ENCODE measurements at regions not wholly inside any gene's neighbourhood (a gene's known extent, or its start where the extent isn't known, plus 50 kb on each side); places are given as distances from the start of the nearest gene placed in this dataset.

DNA sequence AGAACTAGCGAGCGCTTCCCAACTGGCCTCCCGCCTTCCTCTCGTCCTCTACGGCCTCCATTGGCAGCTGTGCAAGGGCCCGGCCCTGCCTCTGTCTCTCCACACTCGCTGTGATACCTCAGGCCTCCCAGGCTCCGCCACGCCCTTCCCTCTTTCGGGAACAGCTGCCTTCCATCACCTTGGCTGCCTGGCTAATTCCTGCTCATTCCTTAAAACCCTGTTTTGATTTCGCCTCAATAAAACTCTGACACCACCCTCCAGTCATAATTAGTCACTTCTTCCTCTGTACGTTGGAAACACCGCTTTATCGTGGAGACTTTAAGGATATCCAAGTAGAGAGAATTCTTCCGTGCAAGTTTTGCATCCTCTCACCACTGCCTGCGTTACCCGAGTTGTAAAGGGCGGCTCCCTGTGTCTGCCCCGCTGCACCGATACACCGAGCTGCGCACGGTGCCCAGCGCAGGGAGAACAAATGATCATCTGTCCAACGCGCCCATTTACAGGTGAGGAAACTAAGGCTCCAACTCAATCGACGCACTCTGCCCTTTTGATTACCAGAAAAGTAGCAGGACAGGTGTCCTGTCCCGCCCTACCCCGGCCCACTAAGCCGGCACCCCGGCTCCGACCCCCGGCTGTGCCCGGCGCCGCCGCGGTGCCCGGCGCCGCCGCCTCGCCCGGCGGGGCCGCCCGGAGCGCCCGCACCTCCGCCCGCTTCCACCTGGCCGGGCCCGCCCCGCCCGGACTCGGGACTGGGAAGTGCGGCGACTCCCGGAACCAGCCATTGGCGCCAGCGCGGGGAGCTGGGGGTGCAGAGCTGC is 139.7 kb downstream of the SEC14L1 start:
- no peak for TF ChIP-seq ZFX (IDR thresholded peaks at IDR 0.05; ENCODE audit: borderline replicate concordance)
- TF ChIP-seq CTCF (IDR thresholded peaks at IDR 0.05), result no peak
- H3K27ac ChIP-seq, result peak overlapping the region; percentile 36

GRCh38 chr17:77281122-77281903 is 140.5 kb downstream of the SEC14L1 start:
- TF ChIP-seq CTCF (IDR thresholded peaks at IDR 0.05), result peak; percentile 81
- no peak for TF ChIP-seq ZFX (IDR thresholded peaks at IDR 0.05; ENCODE audit: borderline replicate concordance)
- H3K27ac ChIP-seq, result peak overlapping the region; percentile 36

DNA sequence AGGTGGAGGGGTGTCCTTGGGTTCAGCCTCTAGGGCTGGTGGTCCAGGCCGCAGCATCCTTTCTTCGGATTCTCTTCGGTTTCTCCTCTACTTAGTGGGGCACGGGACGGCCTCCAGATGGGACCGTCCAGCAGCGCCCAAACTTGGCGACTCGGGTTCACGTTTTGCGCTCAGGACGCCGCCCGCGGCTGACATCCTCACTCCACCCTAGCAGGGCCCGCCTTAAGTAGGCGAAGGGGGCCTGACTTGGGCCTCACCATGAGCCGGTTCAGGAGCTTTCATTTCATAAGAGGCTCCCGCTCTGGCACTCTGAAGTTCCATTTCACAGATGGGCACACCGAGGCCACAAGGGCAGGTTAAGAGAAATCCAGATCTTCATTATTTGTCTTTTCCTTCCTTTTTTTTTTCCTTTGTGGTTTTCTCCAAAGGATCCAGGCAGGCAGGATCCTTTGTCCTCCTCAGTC is 141.2 kb downstream of the SEC14L1 start:
- H3K27ac ChIP-seq, result peak overlapping the region; percentile 36
- TF ChIP-seq CTCF (IDR thresholded peaks at IDR 0.05) (no peak), ZFX (IDR thresholded peaks at IDR 0.05; ENCODE audit: borderline replicate concordance) (no peak)

DNA sequence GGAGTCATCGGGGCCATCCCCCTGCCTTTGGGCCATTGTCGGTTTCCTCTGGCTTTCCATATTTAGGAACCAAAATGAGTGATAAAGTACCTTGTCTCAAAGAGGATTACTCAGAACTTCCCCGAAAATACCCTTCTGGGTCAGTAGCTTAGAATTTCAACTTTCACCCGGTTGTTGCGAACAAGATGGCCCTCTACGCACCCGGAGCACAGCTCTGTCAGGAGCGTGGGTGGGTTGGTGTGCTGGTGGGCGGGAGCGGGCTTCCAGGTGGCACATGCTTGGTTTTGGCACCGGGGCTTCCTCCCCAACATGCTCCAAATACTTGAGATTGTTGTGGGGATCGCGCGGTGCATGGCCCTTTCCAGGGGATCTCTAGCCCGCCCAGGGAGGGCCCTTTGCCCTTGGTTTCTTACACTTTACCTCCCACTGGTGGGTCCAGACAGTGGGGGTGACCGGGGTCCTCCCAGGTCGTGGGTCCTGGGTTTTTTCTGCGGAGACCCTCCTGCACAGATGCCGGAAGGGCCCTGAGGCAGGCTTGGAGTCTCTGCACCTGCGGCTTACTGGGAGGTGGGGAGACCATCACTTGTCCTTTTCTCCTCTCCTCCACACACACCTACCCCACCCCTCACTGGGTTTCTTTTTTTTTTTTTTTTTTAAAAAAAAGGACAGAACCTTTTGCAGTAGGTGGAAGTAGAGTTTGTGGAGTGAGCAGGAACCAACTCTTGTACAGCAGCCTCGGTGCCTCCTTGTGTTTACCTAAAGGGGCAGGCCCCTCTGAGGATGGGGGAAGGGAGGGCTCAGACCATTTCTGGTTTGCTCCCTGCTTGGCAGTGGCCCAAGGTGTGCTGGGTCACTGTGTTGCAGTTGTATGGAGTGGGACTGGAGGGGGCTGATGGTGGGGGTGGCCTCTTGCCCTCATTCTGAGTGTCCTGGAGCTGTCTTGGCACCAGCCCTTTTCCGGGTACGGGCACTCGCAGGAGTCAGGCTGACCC is 142.1 kb downstream of the SEC14L1 start:
- H3K27ac ChIP-seq, result peak overlapping the region; percentile 36
- TF ChIP-seq ZFX (IDR thresholded peaks at IDR 0.05; ENCODE audit: borderline replicate concordance) (no peak), CTCF (IDR thresholded peaks at IDR 0.05) (no peak)

- no peak for TF ChIP-seq ZFX (IDR thresholded peaks at IDR 0.05; ENCODE audit: borderline replicate concordance)
- no peak for TF ChIP-seq CTCF (IDR thresholded peaks at IDR 0.05)
- H3K27ac ChIP-seq, result peak overlapping the region; percentile 13; the same call in 1 of the 2 replicates
Observed at GRCh38 chr17:77284023-77284617, 143.4 kb downstream of the SEC14L1 start.

- peak overlapping the region; percentile 98 for H3K27ac ChIP-seq
- no peak for TF ChIP-seq ZFX (IDR thresholded peaks at IDR 0.05; ENCODE audit: borderline replicate concordance)
- no peak for TF ChIP-seq CTCF (IDR thresholded peaks at IDR 0.05)
Observed at GRCh38 chr17:77285594-77286390, 145.0 kb downstream of the SEC14L1 start.

Data from 22Rv1 (cell line).